ENCODE measurements at regions not wholly inside any gene's neighbourhood (a gene's known extent, or its start where the extent isn't known, plus 50 kb on each side); places are given as distances from the start of the nearest gene placed in this dataset.

GRCh38 chr6:8180327-8181159 is 78.2 kb upstream of the EEF1E1 start:
- peak overlapping the region; percentile 93; the same call in 1 of the 2 replicates for H2AFZ ChIP-seq
- ATAC-seq, result peak; percentile 97
- H3K4me1 Mint-ChIP-seq, result peaks cover 34% of the 10 kb centered on the region

More at GRCh38 chr6:8180327-8181159, 78.2 kb upstream of the EEF1E1 start:
- Histone ChIP-seq H4K20me1 (replicated peaks; ENCODE audit: insufficient read depth) (no peaks in the 10 kb centered on the region), H3K4me2 (peak overlapping the region; percentile 66), H3K79me2 (replicated peaks; ENCODE audit: insufficient read depth) (no peaks in the 10 kb centered on the region), H3K9me2 (ENCODE audit: insufficient read depth) (no peaks in the 10 kb centered on the region), H3K4me3 (peak overlapping the region; percentile 36; the same call in 1 of the 2 replicates), H3K36me3 (ENCODE audit: insufficient read depth) (no peaks in the 10 kb centered on the region), H3K4me1 (ENCODE audit: insufficient read depth) (peaks cover 4% of the 10 kb centered on the region; the same call in 1 of the 2 replicates), H3F3A (replicated peaks; ENCODE audit: low read depth) (no peaks in the 10 kb centered on the region), H3K27me3 (ENCODE audit: insufficient read depth) (no peaks in the 10 kb centered on the region), H3K27ac (ENCODE audit: low read depth) (peak overlapping the region; percentile 18; the same call in 1 of the 2 replicates)
- Mint-ChIP-seq H3K36me3 (ENCODE audit: low read depth) (no peaks in the 10 kb centered on the region), H3K4me3 (peak overlapping the region; percentile 59), H3K9me3 (no peaks in the 10 kb centered on the region), H3K27me3 (ENCODE audit: insufficient read depth, low read depth, poor library complexity) (peaks cover 4% of the 10 kb centered on the region), H3K27ac (peak overlapping the region; percentile 58)
- TF ChIP-seq ZNF462 (CRISPR knock-in tag; IDR thresholded peaks at IDR 0.05), result peak; percentile 86; the same call in 1 of the 2 replicates
- TF ChIP-seq POLR2AphosphoS5 (IDR thresholded peaks at IDR 0.05; ENCODE audit: low read depth), result no peak
- TF ChIP-seq ETS1 (IDR thresholded peaks at IDR 0.05), result no peak
- DNase-seq (ENCODE audit: low spot score), result peak; percentile 72

All from GM23338 (cell line).